ENCODE measurements at regions not wholly inside any gene's neighbourhood (a gene's known extent, or its start where the extent isn't known, plus 50 kb on each side); places are given as distances from the start of the nearest gene placed in this dataset.

DNA sequence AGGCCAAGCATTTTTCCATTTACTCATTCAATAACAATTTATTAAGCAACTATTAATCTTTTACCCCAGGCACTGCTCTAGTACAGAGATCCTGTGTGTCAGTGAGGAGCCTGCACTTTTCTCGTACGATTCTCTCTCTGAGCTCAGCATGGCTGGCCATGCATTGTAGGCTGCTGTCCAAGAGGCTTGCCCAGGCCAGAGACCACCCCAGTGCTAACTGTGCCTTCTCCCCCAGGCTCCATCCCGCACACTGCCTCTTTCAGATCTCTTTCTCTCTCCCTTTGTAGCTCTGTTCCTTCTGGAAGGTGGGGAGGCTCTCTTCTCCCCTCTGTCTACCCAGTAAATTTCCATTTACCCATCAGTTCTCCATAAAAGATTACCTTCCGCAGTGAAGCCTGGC lies 101.0 kb upstream of the IKZF1 start:
- TF ChIP-seq POLR2A (IDR thresholded peaks at IDR 0.05) (no peak), CTCF (IDR thresholded peaks at IDR 0.05) (no peak), POLR2AphosphoS5 (IDR thresholded peaks at IDR 0.05) (no peak), EP300 (IDR thresholded peaks at IDR 0.05) (no peak)
- WGBS, 2 donors (ENCODE audit: low coverage in 1 of 2): 56 to 58% methylated on average over 4 of the region's 4 CpGs
- Histone ChIP-seq H3K27ac (no peak overlapping the region), H3K4me3 (no peak overlapping the region), H3K4me1 (no peaks in the 10 kb centered on the region), H3K9me3 (no peaks in the 10 kb centered on the region), H3K36me3 (no peaks in the 10 kb centered on the region), H3K27me3 (peaks cover 14% of the 10 kb centered on the region)
- ATAC-seq: no peak

GRCh38 chr7:50202052-50202555 lies 102.4 kb upstream of the IKZF1 start:
- ATAC-seq: no peak
- Histone ChIP-seq H3K4me3 (no peak overlapping the region), H3K27me3 (peaks cover 7% of the 10 kb centered on the region), H3K9me3 (no peaks in the 10 kb centered on the region), H3K4me1 (no peaks in the 10 kb centered on the region), H3K36me3 (no peaks in the 10 kb centered on the region), H3K27ac (no peak overlapping the region)
- 29% methylated on average over 1 of the region's 1 CpG; no CpG with 5 or more reads in 1 of the 2 donors for WGBS, 2 donors (ENCODE audit: low coverage in 1 of 2)
- TF ChIP-seq EP300 (IDR thresholded peaks at IDR 0.05) (no peak), POLR2AphosphoS5 (IDR thresholded peaks at IDR 0.05) (no peak), CTCF (IDR thresholded peaks at IDR 0.05) (no peak), POLR2A (IDR thresholded peaks at IDR 0.05) (no peak)

GRCh38 chr7:50199824-50200223 lies 104.7 kb upstream of the IKZF1 start:
- TF ChIP-seq EP300 (IDR thresholded peaks at IDR 0.05) (no peak), POLR2AphosphoS5 (IDR thresholded peaks at IDR 0.05) (no peak)
- no peak overlapping the region for H3K4me3 ChIP-seq
- H3K27me3 ChIP-seq: no peaks in the 10 kb centered on the region
- WGBS, 2 donors (ENCODE audit: low coverage in 1 of 2): 36 to 54% methylated on average over 5 of the region's 5 CpGs
- ATAC-seq: no peak
- no peaks in the 10 kb centered on the region for H3K4me1 ChIP-seq
- no peaks in the 10 kb centered on the region for H3K9me3 ChIP-seq
- no peaks in the 10 kb centered on the region for H3K36me3 ChIP-seq
- H3K27ac ChIP-seq: no peak overlapping the region

DNA sequence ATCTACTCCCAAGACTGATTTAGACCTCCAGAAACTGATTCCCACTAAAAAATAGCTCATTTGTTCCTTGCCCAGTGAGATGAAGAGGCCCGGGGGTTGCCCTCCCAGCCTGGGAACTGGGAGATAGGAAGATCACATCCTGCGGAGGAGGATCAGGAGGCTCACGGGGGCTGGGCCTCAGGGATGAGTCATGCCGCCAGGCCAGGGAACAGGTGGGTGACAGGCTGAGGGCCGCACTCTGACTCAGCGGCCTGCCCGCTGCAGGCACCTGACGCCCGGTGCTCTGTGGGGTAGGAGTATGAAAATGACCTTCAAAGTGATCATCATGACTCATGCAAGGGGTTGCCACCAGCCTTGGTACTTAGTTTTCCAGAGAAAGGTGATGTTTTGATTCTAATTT lies 104.5 kb upstream of the ZPBP start:
- ATAC-seq: no peak
- no peaks in the 10 kb centered on the region for H3K36me3 ChIP-seq
- H3K4me1 ChIP-seq: no peaks in the 10 kb centered on the region
- H3K27ac ChIP-seq: no peak overlapping the region
- no peak for TF ChIP-seq POLR2A (IDR thresholded peaks at IDR 0.05)
- TF ChIP-seq POLR2AphosphoS5 (IDR thresholded peaks at IDR 0.05): no peak
- TF ChIP-seq CTCF (IDR thresholded peaks at IDR 0.05): no peak
- no peak for TF ChIP-seq EP300 (IDR thresholded peaks at IDR 0.05)
- 47 to 80% methylated on average over 2 to 3 of the region's 9 CpGs for WGBS, 2 donors (ENCODE audit: low coverage in 1 of 2)
- H3K4me3 ChIP-seq: no peak overlapping the region
- no peaks in the 10 kb centered on the region for H3K9me3 ChIP-seq
- peaks cover 2% of the 10 kb centered on the region for H3K27me3 ChIP-seq

- H3K27me3 ChIP-seq: peaks cover 10% of the 10 kb centered on the region
- 19 to 25% methylated on average over 2 to 3 of the region's 3 CpGs for WGBS, 2 donors (ENCODE audit: low coverage in 1 of 2)
- no peaks in the 10 kb centered on the region for H3K36me3 ChIP-seq
- H3K9me3 ChIP-seq: no peaks in the 10 kb centered on the region
- H3K27ac ChIP-seq: no peak overlapping the region
- no peaks in the 10 kb centered on the region for H3K4me1 ChIP-seq
- ATAC-seq: no peak
- no peak overlapping the region for H3K4me3 ChIP-seq
- TF ChIP-seq CTCF (IDR thresholded peaks at IDR 0.05): no peak
- TF ChIP-seq EP300 (IDR thresholded peaks at IDR 0.05): no peak
- no peak for TF ChIP-seq POLR2A (IDR thresholded peaks at IDR 0.05)
- no peak for TF ChIP-seq POLR2AphosphoS5 (IDR thresholded peaks at IDR 0.05)
These were observed 103.7 kb upstream of the ZPBP start for GRCh38 chr7:50196719-50197118.
